DMS53 treated with DMSO at 0.1 percent for 48 hours (cell line): ENCODE measurements at regions not wholly inside any gene's neighbourhood (a gene's known extent, or its start where the extent isn't known, plus 50 kb on each side); places are given as distances from the start of the nearest gene placed in this dataset.
"Not testable (repeated sequence)": the region's sequence is repeated elsewhere in the genome, so short reads cannot be mapped to it uniquely, and the experiment has no call there.

Experiments used
- DNase-seq: peaks from one replicate; lab custom pipeline; 2025; ENCODE audit not compliant: unreplicated experiment; lab: John Stamatoyannopoulos, UW

DNA sequence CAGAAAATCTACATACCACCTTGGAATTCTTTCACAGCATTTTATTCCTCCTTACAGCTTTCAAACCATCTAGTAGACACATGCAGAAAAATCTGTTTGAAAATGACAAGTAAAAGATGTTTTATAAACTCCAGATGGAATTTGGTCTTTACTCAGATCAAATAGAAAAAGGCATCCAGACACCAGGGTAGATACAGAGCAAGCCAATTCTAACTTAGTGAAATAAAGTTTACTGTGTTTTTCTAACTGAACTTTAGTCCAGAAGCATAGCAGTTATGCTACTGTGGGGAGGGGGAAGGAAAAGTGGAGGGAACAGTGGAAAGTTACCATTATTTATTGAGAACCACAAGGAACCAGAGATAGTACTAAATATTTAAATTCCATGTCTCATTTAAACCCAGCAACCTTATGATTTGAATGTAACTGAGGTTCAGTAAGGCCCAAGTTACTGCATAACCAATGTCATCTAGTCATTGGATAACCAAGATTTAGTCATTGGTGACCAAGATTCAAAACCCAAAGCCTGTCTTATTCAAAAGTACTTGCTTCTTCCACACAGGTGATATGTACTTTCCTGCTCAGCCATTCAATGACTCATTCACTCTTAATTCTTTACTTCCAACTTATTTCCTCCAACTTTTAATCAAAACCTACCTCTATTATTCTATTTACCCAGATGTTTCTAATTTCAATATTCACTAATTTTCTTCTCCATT lies 57.7 kb downstream of the RAD51AP2 start:
- no peak for DNase-seq

DNA sequence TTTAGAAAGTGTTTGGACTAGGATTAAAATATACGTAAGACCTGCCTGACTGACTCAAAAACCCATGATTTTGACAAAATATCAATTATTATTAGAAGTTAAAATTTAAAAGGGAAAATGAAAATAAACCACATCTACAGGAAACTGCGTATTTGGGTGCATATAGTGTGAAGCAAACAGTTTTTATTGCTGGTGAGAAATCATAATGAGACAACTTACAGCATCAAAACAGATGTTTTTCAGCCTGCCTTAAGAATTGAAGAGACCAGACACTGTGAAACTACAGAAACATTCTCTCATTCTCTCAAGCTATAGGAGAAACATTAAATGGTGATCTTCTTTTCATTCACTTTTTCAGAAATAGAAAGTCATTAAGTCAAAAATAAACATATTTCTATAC lies 62.9 kb downstream of the RAD51AP2 start:
- no peak for DNase-seq

GRCh38 chr2:17446191-17446590 lies 72.0 kb downstream of the RAD51AP2 start:
- DNase-seq = not testable (repeated sequence)

- no peak for DNase-seq
These were observed 72.5 kb downstream of the RAD51AP2 start for GRCh38 chr2:17445744-17446143.

- no peak for DNase-seq
These were observed 75.9 kb downstream of the RAD51AP2 start for GRCh38 chr2:17442334-17442733.

DNA sequence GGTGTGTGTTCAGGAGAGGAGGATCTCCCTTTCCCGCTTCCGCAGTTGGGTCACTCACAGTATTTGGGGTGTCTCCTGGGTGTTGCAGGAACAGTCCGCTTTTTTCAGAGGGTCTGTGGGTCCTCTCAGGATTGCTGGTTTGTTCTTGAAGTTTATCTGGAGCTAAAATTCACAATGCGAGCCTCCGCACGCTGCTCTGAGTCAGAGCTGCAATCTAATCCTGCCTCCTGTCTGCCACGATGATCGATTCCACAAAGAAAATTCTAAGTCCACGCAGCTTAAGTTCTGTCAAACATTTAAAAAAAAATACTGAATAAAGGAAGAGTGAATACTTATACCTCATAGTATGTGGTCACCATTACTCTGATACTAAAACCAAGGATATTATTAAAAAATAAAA lies 76.5 kb downstream of the RAD51AP2 start:
- no peak for DNase-seq

- no peak for DNase-seq
These were observed 77.0 kb downstream of the RAD51AP2 start for GRCh38 chr2:17441055-17441771.

- DNase-seq = no peak
These were observed 87.9 kb downstream of the RAD51AP2 start for GRCh38 chr2:17430326-17430725.

GRCh38 chr2:17429130-17429529 lies 89.1 kb downstream of the RAD51AP2 start:
- DNase-seq = no peak

DNA sequence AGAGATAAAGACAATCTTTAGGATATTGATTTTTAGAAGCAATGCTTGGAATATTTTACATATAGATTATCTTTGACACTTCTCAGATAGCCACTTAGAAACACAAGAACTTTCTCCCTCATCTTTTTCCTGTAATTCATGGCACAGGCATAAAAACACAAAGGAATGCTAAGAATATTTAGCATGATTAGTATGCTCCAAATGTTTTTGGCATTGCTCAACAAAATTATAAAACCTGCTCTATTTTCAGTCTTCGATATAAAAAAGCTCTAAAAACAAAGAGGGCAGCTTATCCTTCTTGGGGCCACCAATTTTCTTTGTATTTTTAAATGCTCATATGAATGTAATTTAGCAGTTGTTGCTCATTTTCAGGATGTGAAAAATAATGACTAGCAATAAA lies 90.8 kb downstream of the RAD51AP2 start:
- DNase-seq = no peak

DNA sequence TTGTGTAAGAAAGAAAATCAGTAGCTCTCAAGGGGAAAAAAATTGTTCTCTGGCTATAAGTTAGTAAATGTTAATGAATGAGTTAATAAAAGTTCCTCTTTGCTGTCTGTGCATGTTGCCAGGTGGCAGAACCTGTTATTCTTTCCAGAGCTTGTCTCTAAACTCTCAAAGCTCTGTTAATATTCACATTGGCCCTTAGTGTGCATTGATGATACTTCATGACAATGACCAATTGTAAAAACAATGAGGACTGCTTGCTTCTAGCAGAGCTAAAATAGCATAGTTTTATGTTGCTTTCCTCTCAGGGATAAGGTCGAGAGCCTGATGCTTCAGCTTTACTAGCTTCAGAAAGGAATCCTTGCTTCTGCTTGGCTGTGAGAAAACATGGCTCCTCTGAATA lies 91.5 kb downstream of the RAD51AP2 start:
- peak; percentile 1 for DNase-seq

DNA sequence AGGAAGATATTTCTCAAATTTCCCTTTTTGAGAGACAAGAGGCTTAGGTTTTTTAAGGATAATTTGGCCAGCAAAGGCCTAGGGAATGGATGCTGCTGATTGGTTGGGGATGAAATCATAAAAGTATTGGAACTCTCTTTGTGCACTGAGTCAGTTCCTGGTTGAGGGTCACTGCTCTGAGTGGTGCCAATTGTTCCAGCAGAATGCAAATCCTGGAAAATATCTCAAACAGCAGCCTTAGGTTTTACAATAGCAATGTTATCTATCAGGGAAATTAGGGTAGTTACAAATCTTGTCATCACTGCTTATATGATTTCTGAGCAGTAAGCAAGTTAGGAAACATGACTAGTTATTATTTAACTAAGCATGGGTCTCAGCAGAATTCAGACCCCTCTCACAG lies 96.2 kb downstream of the RAD51AP2 start:
- no peak for DNase-seq

- DNase-seq = no peak
These were observed 101.3 kb downstream of the RAD51AP2 start for GRCh38 chr2:17416884-17417391.

GRCh38 chr2:17413036-17413435 lies 105.2 kb downstream of the RAD51AP2 start:
- no peak for DNase-seq

DNA sequence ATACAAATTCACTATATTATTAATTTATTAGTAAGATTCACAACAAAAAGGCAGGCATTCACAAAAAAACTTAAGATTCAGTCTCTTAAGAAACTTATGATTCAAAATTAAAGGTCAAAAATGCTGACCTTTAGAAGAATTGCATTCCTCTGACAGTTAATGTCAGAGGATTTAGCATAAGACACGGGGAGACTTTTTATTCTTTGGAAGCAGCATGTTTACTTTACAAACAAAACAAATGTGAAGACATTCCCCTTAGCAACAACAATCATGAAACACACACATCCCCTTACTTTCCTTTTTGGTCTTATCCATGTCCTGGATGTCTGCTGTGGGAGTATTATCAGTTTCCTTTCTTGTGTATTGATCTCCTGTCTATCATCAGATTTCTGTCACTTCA lies 117.1 kb downstream of the RAD51AP2 start:
- no peak for DNase-seq

- DNase-seq = no peak
These were observed 119.5 kb downstream of the RAD51AP2 start for GRCh38 chr2:17398770-17399169.

DNA sequence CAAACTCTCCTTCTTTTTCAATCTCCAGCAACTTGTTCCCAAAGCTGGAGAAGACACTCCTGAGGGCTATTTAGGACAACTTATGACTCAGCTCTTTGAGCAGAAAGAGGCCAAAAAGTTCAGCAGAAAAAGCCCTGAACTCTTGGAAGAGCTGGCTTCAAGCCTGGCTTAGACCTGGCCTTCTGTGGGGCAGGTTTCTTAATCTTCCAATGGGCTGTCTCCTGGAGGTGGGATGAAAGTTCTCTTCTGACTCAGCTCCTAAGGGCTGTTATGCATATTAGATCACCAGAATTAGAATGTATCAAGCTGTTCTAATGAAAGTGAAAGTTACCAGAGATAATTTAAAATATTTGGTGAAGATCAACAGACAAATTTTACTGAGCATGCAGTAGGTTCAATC lies 129.4 kb downstream of the RAD51AP2 start:
- DNase-seq = no peak

DNA sequence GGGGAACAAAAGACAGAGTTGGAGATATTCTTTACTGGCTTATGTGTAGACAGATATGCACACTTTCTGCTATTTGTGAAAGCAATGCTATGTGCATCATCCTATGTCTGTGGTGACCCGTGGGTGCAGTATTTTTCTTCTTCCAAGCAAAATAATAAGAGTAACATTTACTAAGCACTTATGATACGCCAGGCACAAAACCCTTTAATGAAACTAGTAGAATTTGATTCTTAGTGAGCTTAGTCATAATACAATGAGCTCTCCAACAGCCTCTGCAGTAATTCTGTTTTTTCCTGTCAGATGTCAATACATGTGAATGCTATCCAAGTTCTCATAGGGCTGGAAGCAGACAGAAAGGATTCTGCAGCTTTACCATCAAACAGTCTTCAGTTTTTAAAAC lies 130.6 kb downstream of the RAD51AP2 start:
- no peak for DNase-seq

- DNase-seq = no peak
These were observed 131.5 kb downstream of the RAD51AP2 start for GRCh38 chr2:17386771-17387170.

GRCh38 chr2:17380003-17380402 lies 138.2 kb downstream of the RAD51AP2 start:
- no peak for DNase-seq

GRCh38 chr2:17375262-17375661 lies 143.0 kb downstream of the RAD51AP2 start:
- no peak for DNase-seq

GRCh38 chr2:17373741-17374140 lies 144.5 kb downstream of the RAD51AP2 start:
- DNase-seq = no peak
